ENCODE measurements at regions not wholly inside any gene's neighbourhood (a gene's known extent, or its start where the extent isn't known, plus 50 kb on each side); places are given as distances from the start of the nearest gene placed in this dataset.

DNA sequence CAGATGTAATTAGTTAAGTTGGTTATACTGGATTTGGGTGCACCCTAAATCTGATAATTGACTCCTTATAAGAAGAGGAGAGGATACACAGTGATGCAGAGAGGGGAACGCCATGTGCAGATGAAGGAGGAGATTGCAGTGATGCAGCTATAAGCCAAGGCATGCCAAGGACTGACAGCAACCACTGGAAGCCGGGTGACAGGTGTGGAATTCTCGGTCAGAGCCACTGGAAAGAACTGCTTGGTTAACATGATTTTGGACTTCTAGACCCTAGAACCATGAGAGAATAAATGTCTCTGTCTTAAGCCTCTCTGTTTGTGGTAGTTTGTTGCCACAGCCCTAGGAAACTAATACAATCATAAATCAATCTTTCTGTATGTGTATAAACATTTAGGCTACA is 403.3 kb upstream of the CDH20 start:
- TF ChIP-seq POLR2AphosphoS5 (IDR thresholded peaks at IDR 0.05) = no peak
- no peak for TF ChIP-seq CTCF (IDR thresholded peaks at IDR 0.05 in 8 of 11, conservative IDR thresholded peaks at IDR 0.05 in 3 of 11)
- TF ChIP-seq POLR2A (IDR thresholded peaks at IDR 0.05) = no peak
